HL-60 (cell line): ENCODE measurements at regions not wholly inside any gene's neighbourhood (a gene's known extent, or its start where the extent isn't known, plus 50 kb on each side); places are given as distances from the start of the nearest gene placed in this dataset.

Experiments used
- DNase-seq, 2 experiments: peaks; one replicate each; pipeline ENCODE4 v3.0.0-alpha.2; 2010 to 2020; ENCODE audit warnings: low read depth in 1 of 2, low spot score in 1 of 2
- H3K27ac ChIP-seq: fragments of 250-450 bp; sonication (Bioruptor Pico); replicated peaks from 2 replicates; pipeline ENCODE4 v1.5.1; 2020; ENCODE audit warnings: mild to moderate bottlenecking, moderate library complexity
- H3K27me3 ChIP-seq: fragments of 250-450 bp; sonication (Bioruptor Pico); 2 replicates; pipeline ENCODE4 v1.5.1; 2021; ENCODE audit warnings: mild to moderate bottlenecking, moderate library complexity; ENCODE audit not compliant: insufficient read depth, poor library complexity, severe bottlenecking
- H3K4me3 ChIP-seq: replicated peaks from 2 replicates; pipeline ENCODE4 v1.5.1; 2011; ENCODE audit warnings: mild to moderate bottlenecking, control low read depth, low read length; ENCODE audit not compliant: insufficient read depth
- GABPA ChIP-seq: IDR thresholded peaks from 2 replicates; pipeline ENCODE4 v1.6.1; 2012; ENCODE audit warnings: low read depth
- POLR2AphosphoS5 ChIP-seq: IDR thresholded peaks from 2 replicates; pipeline ENCODE4 v1.6.1; 2012; ENCODE audit warnings: low read depth
- SPI1 ChIP-seq: IDR thresholded peaks from 2 replicates; pipeline ENCODE4 v1.6.1; 2012; ENCODE audit warnings: low read depth, mild to moderate bottlenecking, borderline replicate concordance
- TF ChIP-seq, protein P1 (sequence below): IDR thresholded peaks from 2 replicates; pipeline ENCODE4 v1.6.1; 2012; ENCODE audit warnings: low read depth; ENCODE audit not compliant: insufficient replicate concordance
- TF ChIP-seq, protein P2 (sequence below): IDR thresholded peaks from one replicate; pipeline ENCODE4 v1.5.1; 2011; ENCODE audit warnings: low read length, control low read depth, inconsistent platforms; ENCODE audit not compliant: insufficient read depth

DNA sequence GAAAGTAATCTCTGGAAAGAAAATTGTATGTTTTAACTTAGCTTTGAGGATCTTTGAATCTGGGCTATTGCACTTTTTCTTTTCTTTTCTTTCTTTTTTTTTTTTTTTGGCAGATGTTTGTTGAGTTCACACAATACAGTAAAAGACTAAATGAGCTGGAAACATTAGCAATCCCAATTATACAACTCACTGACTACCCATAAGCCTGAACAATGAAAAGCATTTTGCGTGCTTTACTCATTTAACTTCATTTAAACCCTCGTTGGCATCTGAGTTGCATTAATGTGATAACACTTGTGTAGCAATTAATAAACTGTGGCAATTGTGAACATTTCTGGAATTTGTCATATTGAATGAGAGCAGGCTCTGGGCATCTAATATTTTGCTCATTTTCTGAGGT, 269.4 kb upstream of the RBMS3 start:
- no peak overlapping the region for H3K27ac ChIP-seq
- H3K4me3 ChIP-seq: no peak overlapping the region
- H3K27me3 ChIP-seq: no peaks in the 10 kb centered on the region
- TF ChIP-seq POLR2AphosphoS5 (no peak), SPI1 (no peak), GABPA (no peak)
- TF ChIP-seq, protein P1, sequence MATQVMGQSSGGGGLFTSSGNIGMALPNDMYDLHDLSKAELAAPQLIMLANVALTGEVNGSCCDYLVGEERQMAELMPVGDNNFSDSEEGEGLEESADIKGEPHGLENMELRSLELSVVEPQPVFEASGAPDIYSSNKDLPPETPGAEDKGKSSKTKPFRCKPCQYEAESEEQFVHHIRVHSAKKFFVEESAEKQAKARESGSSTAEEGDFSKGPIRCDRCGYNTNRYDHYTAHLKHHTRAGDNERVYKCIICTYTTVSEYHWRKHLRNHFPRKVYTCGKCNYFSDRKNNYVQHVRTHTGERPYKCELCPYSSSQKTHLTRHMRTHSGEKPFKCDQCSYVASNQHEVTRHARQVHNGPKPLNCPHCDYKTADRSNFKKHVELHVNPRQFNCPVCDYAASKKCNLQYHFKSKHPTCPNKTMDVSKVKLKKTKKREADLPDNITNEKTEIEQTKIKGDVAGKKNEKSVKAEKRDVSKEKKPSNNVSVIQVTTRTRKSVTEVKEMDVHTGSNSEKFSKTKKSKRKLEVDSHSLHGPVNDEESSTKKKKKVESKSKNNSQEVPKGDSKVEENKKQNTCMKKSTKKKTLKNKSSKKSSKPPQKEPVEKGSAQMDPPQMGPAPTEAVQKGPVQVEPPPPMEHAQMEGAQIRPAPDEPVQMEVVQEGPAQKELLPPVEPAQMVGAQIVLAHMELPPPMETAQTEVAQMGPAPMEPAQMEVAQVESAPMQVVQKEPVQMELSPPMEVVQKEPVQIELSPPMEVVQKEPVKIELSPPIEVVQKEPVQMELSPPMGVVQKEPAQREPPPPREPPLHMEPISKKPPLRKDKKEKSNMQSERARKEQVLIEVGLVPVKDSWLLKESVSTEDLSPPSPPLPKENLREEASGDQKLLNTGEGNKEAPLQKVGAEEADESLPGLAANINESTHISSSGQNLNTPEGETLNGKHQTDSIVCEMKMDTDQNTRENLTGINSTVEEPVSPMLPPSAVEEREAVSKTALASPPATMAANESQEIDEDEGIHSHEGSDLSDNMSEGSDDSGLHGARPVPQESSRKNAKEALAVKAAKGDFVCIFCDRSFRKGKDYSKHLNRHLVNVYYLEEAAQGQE: no peak
- TF ChIP-seq, protein P2, sequence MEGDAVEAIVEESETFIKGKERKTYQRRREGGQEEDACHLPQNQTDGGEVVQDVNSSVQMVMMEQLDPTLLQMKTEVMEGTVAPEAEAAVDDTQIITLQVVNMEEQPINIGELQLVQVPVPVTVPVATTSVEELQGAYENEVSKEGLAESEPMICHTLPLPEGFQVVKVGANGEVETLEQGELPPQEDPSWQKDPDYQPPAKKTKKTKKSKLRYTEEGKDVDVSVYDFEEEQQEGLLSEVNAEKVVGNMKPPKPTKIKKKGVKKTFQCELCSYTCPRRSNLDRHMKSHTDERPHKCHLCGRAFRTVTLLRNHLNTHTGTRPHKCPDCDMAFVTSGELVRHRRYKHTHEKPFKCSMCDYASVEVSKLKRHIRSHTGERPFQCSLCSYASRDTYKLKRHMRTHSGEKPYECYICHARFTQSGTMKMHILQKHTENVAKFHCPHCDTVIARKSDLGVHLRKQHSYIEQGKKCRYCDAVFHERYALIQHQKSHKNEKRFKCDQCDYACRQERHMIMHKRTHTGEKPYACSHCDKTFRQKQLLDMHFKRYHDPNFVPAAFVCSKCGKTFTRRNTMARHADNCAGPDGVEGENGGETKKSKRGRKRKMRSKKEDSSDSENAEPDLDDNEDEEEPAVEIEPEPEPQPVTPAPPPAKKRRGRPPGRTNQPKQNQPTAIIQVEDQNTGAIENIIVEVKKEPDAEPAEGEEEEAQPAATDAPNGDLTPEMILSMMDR: no peak
- DNase-seq: no peak

DNA sequence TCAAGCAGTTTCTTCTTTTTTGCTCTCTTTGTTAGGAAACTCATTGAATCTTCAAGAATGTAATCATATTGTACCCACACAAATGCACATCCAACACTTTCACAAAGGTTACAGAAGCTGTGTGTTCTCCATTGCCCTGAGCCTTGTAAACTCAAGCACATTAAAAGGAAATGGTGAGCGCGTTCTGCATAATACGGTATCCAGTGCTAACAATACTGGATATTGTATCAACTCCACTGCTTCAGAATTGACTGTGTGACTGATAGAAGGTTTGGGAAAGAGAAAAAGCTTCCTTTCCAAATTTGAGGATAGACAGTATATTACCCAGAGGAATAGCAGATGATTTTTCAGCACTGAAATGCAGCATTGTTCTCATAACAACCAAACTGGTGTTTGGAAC, 268.9 kb upstream of the RBMS3 start:
- DNase-seq: no peak
- TF ChIP-seq GABPA (no peak), SPI1 (no peak), POLR2AphosphoS5 (no peak)
- TF ChIP-seq, protein P2: no peak
- TF ChIP-seq, protein P1: no peak
- Histone ChIP-seq H3K27ac (no peak overlapping the region), H3K4me3 (no peak overlapping the region), H3K27me3 (no peaks in the 10 kb centered on the region)

DNA sequence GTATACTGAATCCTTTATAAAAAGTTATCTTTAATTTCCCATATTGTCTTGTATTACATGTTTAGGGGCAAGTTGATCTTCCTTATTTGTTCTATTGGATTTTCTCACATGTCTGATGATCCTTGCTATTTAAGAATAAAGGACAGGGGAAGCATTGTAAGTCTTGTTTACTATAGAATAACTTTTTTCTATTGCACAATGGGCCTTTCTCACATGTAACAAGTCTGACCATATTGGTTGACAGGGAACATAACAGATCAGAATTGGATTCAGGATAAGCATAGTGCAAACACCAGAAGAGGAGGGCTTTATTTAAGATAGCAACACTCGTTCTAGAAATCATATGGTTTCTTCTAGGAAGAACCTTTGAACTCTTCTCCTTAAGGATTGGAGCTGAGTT, 257.9 kb upstream of the RBMS3 start:
- no peak overlapping the region for H3K4me3 ChIP-seq
- no peaks in the 10 kb centered on the region for H3K27me3 ChIP-seq
- no peak overlapping the region for H3K27ac ChIP-seq
- TF ChIP-seq POLR2AphosphoS5 (no peak), GABPA (no peak), SPI1 (no peak)
- TF ChIP-seq, protein P2: no peak
- TF ChIP-seq, protein P1: no peak
- DNase-seq: no peak
